B cell (primary cell): ENCODE measurements at regions not wholly inside any gene's neighbourhood (a gene's known extent, or its start where the extent isn't known, plus 50 kb on each side); places are given as distances from the start of the nearest gene placed in this dataset.

Experiments used
- ATAC-seq: fragments of 200-7000 bp; cut with Tn5 transposase; one replicate; pipeline ENCODE4 v1.10.0; 2021; ENCODE audit warnings: low read depth, mild to moderate bottlenecking, moderate number of reproducible peaks, moderate library complexity
- CTCF ChIA-PET: fragments of 350-600 bp; sonication (Branson Sonifier 250); formaldehyde crosslinking; loops from one replicate; lab custom pipeline; 2021; ENCODE audit warnings: antibody characterized with exemption, inconsistent platforms; lab: Charles Lee
- POLR2A ChIA-PET: fragments of 350-600 bp; sonication (Branson Sonifier 250); formaldehyde crosslinking; loops from one replicate; lab custom pipeline; 2021; ENCODE audit warnings: antibody characterized with exemption; lab: Charles Lee
- DNase-seq: peaks from one replicate; pipeline ENCODE4 v3.0.0; 2013
- H2AFZ ChIP-seq: 2 replicates; pipeline ENCODE4 v1.6.1; 2012; ENCODE audit warnings: mild to moderate bottlenecking, low read depth, low read length; ENCODE audit not compliant: insufficient read depth, poor library complexity, severe bottlenecking
- H3K27ac ChIP-seq, 2 donors: 1 replicate in 1 of 2; 2 replicates in 1 of 2; pipeline ENCODE4 v1.5.1; 2012 to 2013; ENCODE audit warnings: low read length in 2 of 2, mild to moderate bottlenecking in 2 of 2, moderate library complexity in 1 of 2
- H3K27me3 ChIP-seq, 4 experiments: fragments of 200-600 bp in 1 of 4; sonication (generic) in 1 of 4; replicated peaks in 1 of 4; 1 replicate in 2 of 4; 2 replicates in 2 of 4; pipeline versions ENCODE4 v1.6.1 to v1.7.0; 2013 to 2016; ENCODE audit warnings: low read length in 3 of 4, mild to moderate bottlenecking in 2 of 4, mixed read lengths in 1 of 4, moderate library complexity in 1 of 4; ENCODE audit not compliant: insufficient read depth in 4 of 4, control insufficient read depth in 3 of 4; ENCODE audit errors: control extremely low read depth in 1 of 4
- H3K36me3 ChIP-seq, 2 experiments: replicated peaks in 1 of 2; 1 replicate in 1 of 2; 2 replicates in 1 of 2; pipeline versions ENCODE4 v1.6.1 to v1.7.1; 2013; ENCODE audit warnings: low read length in 1 of 2; ENCODE audit not compliant: insufficient read depth in 2 of 2, control insufficient read depth in 1 of 2; ENCODE audit errors: control extremely low read depth in 1 of 2, extremely low read depth in 1 of 2
- H3K4me1 ChIP-seq, 2 donors: fragments of 200-600 bp in 1 of 2; sonication (generic) in 1 of 2; 1 replicate in 1 of 2; 2 replicates in 1 of 2; pipeline versions ENCODE4 v1.5.1 to v1.6.1; 2013 to 2017; ENCODE audit warnings: low read length in 2 of 2; ENCODE audit not compliant: control insufficient read depth in 2 of 2, insufficient read depth in 2 of 2
- H3K4me2 ChIP-seq: replicated peaks from 2 replicates; pipeline ENCODE3; 2012; ENCODE audit warnings: mild to moderate bottlenecking, low read depth, low read length; ENCODE audit not compliant: poor library complexity, severe bottlenecking
- H3K4me3 ChIP-seq, 5 experiments: fragments of 200-600 bp in 1 of 5; sonication (generic) in 1 of 5; 1 replicate in 3 of 5; 2 replicates in 2 of 5; pipeline versions ENCODE4 v1.5.1 to v1.7.0; 2011 to 2016; ENCODE audit warnings: low read length in 4 of 5, mild to moderate bottlenecking in 4 of 5, low read depth in 2 of 5, control low read depth in 1 of 5, moderate library complexity in 1 of 5; ENCODE audit not compliant: insufficient read depth in 1 of 5; ENCODE audit errors: control extremely low read depth in 1 of 5, extremely low read depth in 1 of 5
- H3K79me2 ChIP-seq: fragments of 200-600 bp; sonication (generic); one replicate; pipeline ENCODE4 v1.6.0; 2016; ENCODE audit warnings: low read length; ENCODE audit not compliant: control insufficient read depth, insufficient read depth
- H3K9ac ChIP-seq: fragments of 200-600 bp; sonication (generic); 2 replicates; pipeline ENCODE4 v1.6.1; 2017; ENCODE audit warnings: mild to moderate bottlenecking, low read length, moderate library complexity
- H3K9me3 ChIP-seq, 3 donors: one replicate each; pipeline versions ENCODE4 v1.6.1 to v1.7.1; 2013; ENCODE audit warnings: low read length in 2 of 3; ENCODE audit not compliant: control insufficient read depth in 2 of 3, insufficient read depth in 1 of 3; ENCODE audit errors: control extremely low read depth in 1 of 3
- H4K20me1 ChIP-seq: 2 replicates; pipeline ENCODE4 v1.6.0; 2012; ENCODE audit warnings: mild to moderate bottlenecking, low read length; ENCODE audit not compliant: insufficient read depth, control insufficient read depth, poor library complexity, severe bottlenecking
- H3K27ac Mint-ChIP-seq: one replicate; pipeline ENCODE4 v1.8.0; 2021; ENCODE audit warnings: mixed read lengths
- H3K27me3 Mint-ChIP-seq: one replicate; pipeline ENCODE4 v1.8.0; 2021; ENCODE audit warnings: mixed read lengths
- H3K4me1 Mint-ChIP-seq: one replicate; pipeline ENCODE4 v1.8.0; 2021; ENCODE audit warnings: mixed read lengths
- H3K4me3 Mint-ChIP-seq: one replicate; pipeline ENCODE4 v1.8.0; 2021; ENCODE audit warnings: mixed read lengths
- H3K9me3 Mint-ChIP-seq: one replicate; pipeline ENCODE4 v1.8.0; 2022; ENCODE audit warnings: mixed read lengths; ENCODE audit not compliant: insufficient read depth
- CTCF ChIP-seq: fragments of 200-600 bp; IDR thresholded peaks from one replicate; pipeline ENCODE4 v1.8.0; 2022; ENCODE audit warnings: antibody characterized with exemption, mild to moderate bottlenecking
- EZH2 ChIP-seq: IDR thresholded peaks from 2 replicates; pipeline ENCODE4 v1.6.1; 2012; ENCODE audit warnings: borderline replicate concordance, low read depth, mild to moderate bottlenecking, moderate library complexity, low read length; ENCODE audit not compliant: insufficient read depth, poor library complexity, severe bottlenecking
- WGBS: methylation state at CpG from one replicate; pipeline ENCODE4 v1.1.5; 2013; ENCODE audit warnings: missing lambda C conversion rate; ENCODE audit not compliant: insufficient coverage; 5-methylcytosine and 5-hydroxymethylcytosine counted together
- intact Hi-C: fragments of 100-400 bp; cut with micrococcal nuclease; formaldehyde crosslinking; loops from one replicate; pipeline ENCODE4 v1.10.0; 2022

GRCh38 chr4:64200001-64200555 lies 209.2 kb downstream of the TECRL start:
- no peaks in the 10 kb centered on the region for H3K27me3 Mint-ChIP-seq
- Histone ChIP-seq H4K20me1 (no peaks in the 10 kb centered on the region), H3K4me1 (no peaks in the 10 kb centered on the region), H3K9me3 (no peaks in the 10 kb centered on the region), H3K79me2 (no peaks in the 10 kb centered on the region), H3K4me2 (no peak overlapping the region), H3K27ac (no peak overlapping the region), H3K27me3 (no peaks in the 10 kb centered on the region), H2AFZ (no peak overlapping the region), H3K36me3 (no peaks in the 10 kb centered on the region), H3K9ac (no peak overlapping the region), H3K4me3 (no peak overlapping the region)
- ATAC-seq (no peak), DNase-seq (no peak)
- H3K4me1 Mint-ChIP-seq, result no peaks in the 10 kb centered on the region
- TF ChIP-seq CTCF, result no peak
- no peak for TF ChIP-seq EZH2
- intact Hi-C loops, result no loop called here
- H3K9me3 Mint-ChIP-seq, result peaks cover 2% of the 10 kb centered on the region
- WGBS, result 27% methylated on average over 2 of the region's 2 CpGs
- no peak overlapping the region for H3K27ac Mint-ChIP-seq
- ChIA-PET CTCF (no interaction called here), POLR2A (no interaction called here)
- H3K4me3 Mint-ChIP-seq, result no peak overlapping the region

GRCh38 chr4:64195582-64195981 lies 213.7 kb downstream of the TECRL start:
- TF ChIP-seq CTCF, result no peak
- TF ChIP-seq EZH2, result no peak
- Histone ChIP-seq H3K4me1 (no peaks in the 10 kb centered on the region), H4K20me1 (no peaks in the 10 kb centered on the region), H3K36me3 (no peaks in the 10 kb centered on the region), H3K4me2 (no peak overlapping the region), H3K27me3 (no peaks in the 10 kb centered on the region), H2AFZ (no peak overlapping the region), H3K9me3 (no peaks in the 10 kb centered on the region), H3K4me3 (no peak overlapping the region), H3K27ac (no peak overlapping the region), H3K9ac (no peak overlapping the region), H3K79me2 (no peaks in the 10 kb centered on the region)
- WGBS, result no CpG with 5 or more reads among the region's 1 CpG
- ATAC-seq, result no peak
- no peaks in the 10 kb centered on the region for H3K4me1 Mint-ChIP-seq
- ChIA-PET POLR2A (no interaction called here), CTCF (no interaction called here)
- peaks cover 7% of the 10 kb centered on the region for H3K9me3 Mint-ChIP-seq
- H3K27me3 Mint-ChIP-seq, result no peaks in the 10 kb centered on the region
- no peak for DNase-seq
- no peak overlapping the region for H3K4me3 Mint-ChIP-seq
- no peak overlapping the region for H3K27ac Mint-ChIP-seq
- intact Hi-C loops, result no loop called here
